Stimulated activated CD8-positive, alpha-beta memory T cell treated with anti-CD3 and anti-CD28 coated beads, Interleukin-12 subunit alpha, Interleukin-12 subunit beta, amount 100 ng/mL, for 24 hours (primary cell): ENCODE measurements at regions not wholly inside any gene's neighbourhood (a gene's known extent, or its start where the extent isn't known, plus 50 kb on each side); places are given as distances from the start of the nearest gene placed in this dataset.

Experiments used
- DNase-seq: peaks from one replicate; pipeline ENCODE4 v3.0.0-alpha.2; 2020; ENCODE audit errors: extremely low read depth

DNA sequence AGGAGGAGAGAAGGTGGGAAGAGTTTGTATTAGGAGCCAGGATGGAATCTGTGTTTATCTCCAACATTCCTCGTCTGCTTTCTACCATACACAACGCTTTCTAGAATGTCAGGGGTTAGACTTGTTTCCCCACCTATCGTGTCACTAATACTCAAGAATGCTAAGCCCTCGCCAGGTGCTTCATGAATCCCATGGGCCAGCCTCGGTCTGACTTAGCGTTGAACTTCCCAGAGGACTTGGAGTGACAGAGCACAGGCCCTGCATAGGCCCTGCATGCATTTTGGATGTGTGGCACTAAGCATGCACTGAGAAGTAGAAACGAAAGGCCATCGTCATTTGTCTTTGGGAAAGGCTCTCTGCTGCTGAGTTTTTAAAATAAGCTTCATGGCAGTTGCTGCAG is 328.7 kb downstream of the NSG2 start:
- DNase-seq, result no peak

- DNase-seq, result no peak
These were observed 330.6 kb downstream of the NSG2 start for GRCh38 chr5:174376056-174376455.

DNA sequence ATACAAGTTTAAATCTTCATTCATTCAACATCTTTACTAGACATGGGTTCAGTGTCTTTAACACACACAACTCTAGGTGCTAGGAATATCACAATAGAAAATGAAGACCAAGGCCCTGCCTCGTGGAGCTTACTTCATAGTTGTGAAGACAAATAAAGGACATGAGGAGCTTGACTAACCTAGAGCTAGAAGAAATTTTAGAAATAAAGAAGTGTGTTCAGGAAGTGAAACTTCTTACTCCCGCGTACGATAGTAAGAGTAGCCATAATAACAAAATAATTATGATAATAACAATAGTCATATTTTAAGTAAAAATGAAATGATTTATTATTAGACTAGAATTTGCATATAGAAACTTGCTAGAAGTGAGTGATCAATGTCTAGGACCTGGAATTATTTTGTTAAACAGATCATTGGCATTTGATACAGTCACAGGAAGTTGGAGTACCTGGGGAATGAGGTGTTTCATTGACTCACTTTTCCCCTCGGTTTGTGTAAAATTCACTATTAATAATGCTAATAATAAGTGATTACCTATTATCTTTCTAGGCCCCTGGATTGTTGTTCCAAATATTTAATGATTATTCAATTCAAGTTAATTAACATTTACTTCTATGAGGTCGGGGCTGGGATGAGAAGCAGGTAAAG is 331.3 kb downstream of the NSG2 start:
- DNase-seq, result no peak

- no peak for DNase-seq
These were observed 332.8 kb downstream of the NSG2 start for GRCh38 chr5:174378121-174378874.

GRCh38 chr5:174380311-174380710 is 334.8 kb downstream of the NSG2 start:
- no peak for DNase-seq

DNA sequence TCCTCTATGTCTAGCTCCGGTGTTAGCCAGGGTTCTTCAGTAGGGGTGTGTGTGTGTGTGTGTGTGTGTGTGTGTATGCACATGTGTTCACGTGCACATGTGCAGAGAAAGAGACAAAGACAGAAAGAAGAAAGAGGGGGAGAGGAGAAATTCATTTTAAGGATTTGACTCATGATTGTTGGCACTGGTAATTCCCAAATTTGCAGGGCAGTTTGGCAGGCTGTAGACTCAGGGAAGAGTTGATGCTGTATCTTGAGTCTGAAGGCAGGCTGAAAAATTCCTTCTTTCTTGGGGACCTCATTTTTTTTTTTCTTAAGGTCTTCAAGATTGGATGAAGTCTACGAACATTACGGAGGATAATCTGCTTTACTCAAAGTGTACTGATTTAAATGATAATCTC is 335.7 kb downstream of the NSG2 start:
- no peak for DNase-seq

- DNase-seq, result no peak
These were observed 338.0 kb downstream of the NSG2 start for GRCh38 chr5:174383210-174384167.

GRCh38 chr5:174384509-174384947 is 339.0 kb downstream of the NSG2 start:
- no peak for DNase-seq

- no peak for DNase-seq
These were observed 338.1 kb upstream of the MSX2 start for GRCh38 chr5:174386306-174386705.

GRCh38 chr5:174386846-174387245 is 337.5 kb upstream of the MSX2 start:
- no peak for DNase-seq

DNA sequence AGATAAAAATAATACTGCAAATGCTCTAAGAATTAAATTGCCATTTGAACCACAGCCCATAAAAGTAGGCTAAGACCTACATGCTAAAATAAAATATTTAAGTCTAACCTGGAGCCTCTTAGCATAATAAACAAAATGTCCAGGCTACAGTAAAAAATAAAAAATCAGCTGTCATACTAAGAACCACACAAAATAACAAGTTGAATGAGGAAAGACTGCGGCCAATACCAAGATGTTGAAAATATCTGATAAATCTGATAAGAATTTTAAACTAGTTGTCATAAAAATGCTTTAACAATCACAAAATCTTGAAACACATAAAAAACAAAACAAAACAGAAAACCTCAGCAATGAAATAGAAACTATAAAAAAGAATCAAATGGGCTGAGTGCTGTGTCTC is 336.9 kb upstream of the MSX2 start:
- no peak for DNase-seq

DNA sequence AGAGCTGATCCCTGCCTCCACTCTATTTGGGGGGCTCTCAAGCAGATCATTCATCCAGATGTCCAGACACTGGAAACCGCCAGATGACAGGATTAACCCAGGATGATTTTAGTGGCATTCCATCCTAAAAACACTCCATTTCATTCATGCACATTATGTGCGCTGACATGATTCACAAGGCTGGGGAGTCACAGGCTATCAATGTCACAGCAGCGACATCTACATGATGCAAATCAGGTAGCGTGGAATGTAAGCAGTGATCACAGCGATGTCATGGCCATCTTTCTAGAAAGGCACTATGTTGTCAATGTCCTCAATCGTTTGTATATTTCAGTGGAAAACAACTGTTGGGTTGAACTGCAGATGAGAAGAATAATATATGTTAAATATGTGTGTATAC is 331.5 kb upstream of the MSX2 start:
- DNase-seq, result no peak

- no peak for DNase-seq
These were observed 327.8 kb upstream of the MSX2 start for GRCh38 chr5:174396541-174396940.

DNA sequence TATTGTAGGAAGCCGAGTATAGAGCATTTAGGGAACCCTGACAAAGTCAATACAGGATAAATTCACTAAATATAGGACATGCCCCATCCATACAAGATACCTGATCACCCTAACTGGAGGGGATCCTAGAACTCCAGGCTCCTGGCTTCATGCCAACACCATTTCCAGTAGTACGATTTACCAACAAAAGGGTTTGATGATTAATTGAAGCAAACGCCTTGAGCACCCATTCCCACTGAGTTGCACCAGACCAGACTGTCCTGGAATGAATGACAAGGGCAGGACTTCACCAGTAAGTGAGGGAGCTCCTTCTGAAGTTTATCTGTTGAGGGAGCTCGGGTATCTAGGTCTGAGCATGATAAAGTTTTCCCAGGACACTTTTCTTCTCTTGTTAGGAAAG is 327.2 kb upstream of the MSX2 start:
- DNase-seq, result no peak

DNA sequence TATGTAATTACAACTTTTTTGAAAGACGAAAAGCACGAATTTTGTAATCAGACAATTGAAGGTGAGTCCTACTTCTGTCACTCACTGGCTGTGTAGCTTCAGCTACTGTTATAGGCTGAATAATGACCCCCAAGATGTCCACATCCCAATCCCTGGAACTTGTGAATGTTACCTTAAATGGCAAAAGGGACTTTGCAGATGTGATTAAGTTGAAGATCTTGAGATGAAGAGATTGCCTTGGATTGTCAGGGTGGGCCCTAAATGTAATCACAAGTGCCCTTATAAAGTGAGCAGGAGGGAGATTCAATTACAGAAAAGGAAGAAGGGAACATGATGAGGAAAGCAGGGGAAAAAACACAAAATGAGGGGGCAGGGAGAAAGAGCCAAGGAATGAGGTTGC is 326.2 kb upstream of the MSX2 start:
- no peak for DNase-seq

- no peak for DNase-seq
These were observed 325.0 kb upstream of the MSX2 start for GRCh38 chr5:174399411-174399810.

GRCh38 chr5:174400461-174400860 is 323.9 kb upstream of the MSX2 start:
- DNase-seq, result no peak

GRCh38 chr5:174401793-174402192 is 322.6 kb upstream of the MSX2 start:
- no peak for DNase-seq

DNA sequence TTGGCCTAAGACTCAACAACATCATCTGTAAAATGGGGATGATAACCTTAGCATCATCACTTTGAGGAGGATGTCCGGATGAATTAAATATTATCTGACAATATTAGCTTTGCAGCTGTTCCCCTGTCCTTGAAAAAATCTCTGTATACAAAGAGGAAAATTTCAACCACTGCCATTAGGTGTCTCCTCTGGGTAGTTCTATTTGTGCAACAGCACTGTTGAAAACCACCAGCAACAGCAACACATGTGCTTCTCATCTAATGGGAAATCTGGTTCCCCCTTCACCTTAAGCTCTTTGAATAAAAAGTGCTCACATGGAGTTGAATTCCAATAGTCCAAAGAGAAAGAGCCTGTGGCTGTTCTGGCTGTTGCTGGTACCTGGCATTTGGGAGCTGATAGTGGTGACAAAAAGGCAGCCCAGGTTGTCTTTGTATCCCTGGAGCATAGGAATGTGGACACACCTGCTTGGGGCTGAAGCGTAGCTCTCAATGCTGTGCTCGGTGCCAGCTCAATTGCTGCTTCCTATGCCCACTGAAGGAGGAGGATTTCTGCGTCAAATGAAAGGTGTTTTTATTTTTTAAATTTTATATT is 322.1 kb upstream of the MSX2 start:
- DNase-seq, result no peak

DNA sequence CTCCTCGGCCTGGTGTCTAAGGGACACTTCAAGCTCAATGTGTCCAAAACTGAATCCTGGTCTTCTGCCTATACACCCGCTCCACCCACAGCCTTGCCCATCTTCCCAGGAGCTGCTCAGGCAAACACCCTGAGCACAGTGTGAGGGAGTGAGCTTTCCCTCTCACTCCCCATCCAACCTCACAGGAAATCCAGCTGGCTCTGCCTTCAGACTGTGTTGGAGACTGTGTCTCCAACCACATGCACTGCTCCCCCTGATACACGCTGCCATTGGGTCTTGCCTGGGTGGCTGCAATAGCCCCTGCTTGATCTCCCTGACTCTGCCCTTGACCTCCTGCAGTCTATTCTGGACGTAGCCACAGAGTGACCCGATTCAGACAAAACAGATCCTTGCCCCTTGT is 319.5 kb upstream of the MSX2 start:
- DNase-seq, result no peak

DNA sequence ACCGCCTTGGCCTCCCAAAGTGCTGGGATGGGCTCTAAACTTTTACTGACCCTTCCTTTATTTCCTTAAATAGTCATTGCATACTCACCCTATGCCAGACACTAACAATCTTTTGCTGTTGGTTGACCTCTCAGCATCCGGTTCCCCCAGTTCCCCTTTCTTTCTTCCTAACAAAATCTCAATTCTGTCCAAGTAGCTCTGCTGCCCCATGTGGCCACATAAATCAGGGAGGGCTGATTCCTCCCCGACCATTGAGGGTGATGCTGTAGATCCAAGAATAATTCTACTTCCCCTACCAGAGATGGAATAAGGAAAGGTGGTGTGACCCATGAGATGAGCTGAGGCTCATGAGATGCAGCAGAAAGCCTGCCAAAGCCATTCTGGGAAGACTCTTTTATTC is 315.3 kb upstream of the MSX2 start:
- no peak for DNase-seq

- DNase-seq, result no peak
These were observed 314.4 kb upstream of the MSX2 start for GRCh38 chr5:174409971-174410370.
